HepG2 (cell line): ENCODE measurements at regions not wholly inside any gene's neighbourhood (a gene's known extent, or its start where the extent isn't known, plus 50 kb on each side); places are given as distances from the start of the nearest gene placed in this dataset.

Experiments used
- ATAC-seq: fragments of 200-7000 bp; cut with Tn5 transposase; 3 replicates; pipeline ENCODE4 v1.9.1; 2020; ENCODE audit warnings: mild to moderate bottlenecking, moderate library complexity
- BruUV-seq: library from RNA; stranded (reverse); fragments of 400-500 nt; replicated peaks from 2 replicates; lab custom pipeline; 2021; lab: Mats Ljungman, UMichigan
- CTCF ChIA-PET: fragments of 300-600 bp; formaldehyde crosslinking; extraction: SDS; loops from one replicate; lab custom pipeline; 2021; ENCODE audit warnings: low total read pairs, inconsistent platforms, low intra/inter-chr PET ratio; lab: Yijun Ruan, JAX
- POLR2A ChIA-PET: fragments of 350-600 bp; sonication (Branson Sonifier 250); formaldehyde crosslinking; loops from one replicate; lab custom pipeline; 2020; ENCODE audit warnings: antibody characterized with exemption, inconsistent platforms; lab: Yijun Ruan, JAX
- DNase-seq: peaks from one replicate; pipeline ENCODE4 v3.0.0-alpha.2; 2015; ENCODE audit warnings: low spot score
- FAIRE-seq: peaks from 3 replicates; lab custom pipeline; 2011; peaks lifted over from hg19 to GRCh38; lab: Jason Lieb, UNC
- H2AFZ ChIP-seq: one replicate; pipeline ENCODE4 v1.6.1; 2011; ENCODE audit warnings: low read length, inconsistent platforms
- H3K27ac ChIP-seq: fragments of 300-600 bp; 3 replicates; pipeline ENCODE4 v1.8.0; 2011; ENCODE audit warnings: mixed run types, mild to moderate bottlenecking, mixed read lengths, low read length, inconsistent platforms; ENCODE audit not compliant: insufficient read depth; ENCODE audit errors: extremely low read length
- H3K27me3 ChIP-seq, 2 experiments: fragments of 200-600 bp in 1 of 2; 2 replicates in 1 of 2; 3 replicates in 1 of 2; pipeline versions ENCODE4 v1.6.0 to v1.8.0; 2011; ENCODE audit warnings: low read length in 2 of 2, mild to moderate bottlenecking in 2 of 2, moderate library complexity in 2 of 2, inconsistent platforms in 1 of 2; ENCODE audit not compliant: insufficient read depth in 2 of 2, control insufficient read depth in 1 of 2
- H3K36me3 ChIP-seq, 2 experiments: fragments of 200-600 bp in 1 of 2; replicated peaks in 1 of 2; 2 replicates in 1 of 2; 3 replicates in 1 of 2; pipeline versions ENCODE4 v1.5.1 to v1.8.0; 2011; ENCODE audit warnings: low read length in 2 of 2, inconsistent platforms in 1 of 2; ENCODE audit not compliant: insufficient read depth in 2 of 2, control insufficient read depth in 1 of 2
- H3K4me1 ChIP-seq: 2 replicates; pipeline ENCODE4 v1.5.1; 2012; ENCODE audit warnings: low read length, inconsistent platforms; ENCODE audit not compliant: insufficient read depth
- H3K4me2 ChIP-seq: 2 replicates; pipeline ENCODE4 v1.6.0; 2011; ENCODE audit warnings: low read depth, low read length, inconsistent platforms
- H3K4me3 ChIP-seq, 3 experiments: fragments of 200-600 bp in 1 of 3; sonication (generic), shearing (Covaris generic) in 1 of 3; replicated peaks in 1 of 3; 2 replicates each; pipeline ENCODE4 v1.5.1; 2011 to 2016; ENCODE audit warnings: low read length in 3 of 3, inconsistent platforms in 2 of 3, low read depth in 2 of 3, mild to moderate bottlenecking in 2 of 3, control low read depth in 1 of 3, mixed read lengths in 1 of 3; ENCODE audit not compliant: insufficient read depth in 1 of 3
- H3K79me2 ChIP-seq: one replicate; pipeline ENCODE4 v1.6.1; 2011; ENCODE audit warnings: low read length, inconsistent platforms; ENCODE audit not compliant: insufficient read depth
- H3K9ac ChIP-seq: 2 replicates; pipeline ENCODE4 v1.6.0; 2011; ENCODE audit warnings: mild to moderate bottlenecking, low read depth, low read length, inconsistent platforms; ENCODE audit not compliant: insufficient read depth
- H3K9me3 ChIP-seq: 2 replicates; pipeline ENCODE4 v1.5.1; 2012; ENCODE audit warnings: mild to moderate bottlenecking, low read length
- H4K20me1 ChIP-seq: 2 replicates; pipeline ENCODE4 v1.6.0; 2011; ENCODE audit warnings: inconsistent platforms, mild to moderate bottlenecking, low read length, moderate library complexity; ENCODE audit not compliant: insufficient read depth
- CHD4 ChIP-seq: fragments of 200-600 bp; sonication (generic); IDR thresholded peaks from 2 replicates; pipeline ENCODE4 v1.7.0; 2017; ENCODE audit warnings: mild to moderate bottlenecking, low read length, borderline replicate concordance
- ETS1 ChIP-seq: sonication (generic); formaldehyde crosslinking; IDR thresholded peaks from 2 replicates; pipeline ENCODE4 v1.4.0; 2020; ENCODE audit warnings: missing genetic modification reagents
- GRHL1 ChIP-seq: sonication (generic); formaldehyde crosslinking; conservative IDR thresholded peaks from 2 replicates; pipeline ENCODE4 v1.8.0; 2022; ENCODE audit warnings: missing genetic modification reagents
- MAFK ChIP-seq, 2 experiments: IDR thresholded peaks in 1 of 2; conservative IDR thresholded peaks in 1 of 2; 2 replicates each; pipeline ENCODE4 v1.6.1; 2011; ENCODE audit warnings: improper control_type of control experiment in 2 of 2, low read length in 2 of 2
- PRMT3 ChIP-seq: sonication (generic); formaldehyde crosslinking; IDR thresholded peaks from 2 replicates; pipeline ENCODE4 v1.8.1; 2022; ENCODE audit warnings: low read depth, mild to moderate bottlenecking, moderate library complexity, missing genetic modification reagents, borderline replicate concordance
- RBM22 ChIP-seq: fragments of 200-400 bp; formaldehyde crosslinking; optimal IDR thresholded peaks from 2 replicates; pipeline ENCODE3; 2017; ENCODE audit warnings: mild to moderate bottlenecking, low read length, moderate library complexity
- RFX3 ChIP-seq: IDR thresholded peaks from 2 replicates; pipeline ENCODE4 v1.6.1; 2016; ENCODE audit warnings: missing biosample characterization, missing genetic modification reagents
- RFXAP ChIP-seq: sonication (generic); formaldehyde crosslinking; IDR thresholded peaks from 2 replicates; pipeline ENCODE4 v1.4.0; 2020; ENCODE audit warnings: missing genetic modification reagents, borderline replicate concordance
- ZNF143 ChIP-seq: sonication (generic); formaldehyde crosslinking; IDR thresholded peaks from 2 replicates; pipeline ENCODE4 v1.4.0; 2020; ENCODE audit warnings: missing genetic modification reagents
- ZNF576 ChIP-seq: sonication (generic); formaldehyde crosslinking; IDR thresholded peaks from 2 replicates; pipeline ENCODE4 v1.4.0; 2020; ENCODE audit warnings: mild to moderate bottlenecking, missing genetic modification reagents
- ZNF710 ChIP-seq: sonication (generic); formaldehyde crosslinking; IDR thresholded peaks from 2 replicates; pipeline ENCODE4 v1.5.0; 2020; ENCODE audit warnings: mild to moderate bottlenecking, missing genetic modification reagents, borderline replicate concordance
- ZNF800 ChIP-seq: sonication (generic); formaldehyde crosslinking; IDR thresholded peaks from 2 replicates; pipeline ENCODE4 v1.4.0; 2020; ENCODE audit warnings: missing genetic modification reagents
- WGBS: methylation state at CpG from one replicate; pipeline ENCODE4 v1.1.6; 2017; ENCODE audit warnings: low lambda C conversion rate; 5-methylcytosine and 5-hydroxymethylcytosine counted together
- in situ Hi-C: cut with HindIII; loops from 2 replicates; pipeline ENCODE4 v1.10.0; 2017; ENCODE audit warnings: low pct_unique_long_range_greater_than_20kb; ENCODE audit not compliant: extremely low pct_ligation_motif_present
- intact Hi-C: fragments of 100-400 bp; cut with micrococcal nuclease; formaldehyde crosslinking; loops from one replicate; pipeline ENCODE4 v1.10.0; 2022; ENCODE audit not compliant: unreplicated experiment

- no peak for TF ChIP-seq ZNF576 (CRISPR knock-in tag)
- no peak for TF ChIP-seq GRHL1 (CRISPR knock-in tag)
These were observed 482.7 kb downstream of the SIPA1L2 start (continued) for GRCh38 chr1:232147215-232147614.

- no peaks in the 10 kb centered on the region for H3K36me3 ChIP-seq
- no peak overlapping the region for H2AFZ ChIP-seq
- no peak overlapping the region for H3K27ac ChIP-seq
- H3K9ac ChIP-seq, result no peak overlapping the region
- ChIA-PET POLR2A (no interaction called here), CTCF (no interaction called here)
- 4% methylated on average over 3 of the region's 3 CpGs for WGBS
- in situ Hi-C loops, result no loop called here
- H4K20me1 ChIP-seq, result no peaks in the 10 kb centered on the region
- no peak for DNase-seq
- H3K4me3 ChIP-seq, result no peak overlapping the region
- H3K4me2 ChIP-seq, result no peak overlapping the region
- H3K27me3 ChIP-seq, result 0 out of 5 replicates have a peak, but pooled peaks cover 0 to 1% of the 10 kb centered on the region in 2 experiments
- intact Hi-C loops, result no loop called here
- no peaks in the 10 kb centered on the region for H3K9me3 ChIP-seq
- no peak for FAIRE-seq
- ATAC-seq, result no peak
- no TSS peak for BruUV-seq
- no peaks in the 10 kb centered on the region for H3K4me1 ChIP-seq
- no peaks in the 10 kb centered on the region for H3K79me2 ChIP-seq
- no peak for TF ChIP-seq ETS1 (CRISPR knock-in tag)
- no peak for TF ChIP-seq RBM22
- no peak for TF ChIP-seq CHD4
- TF ChIP-seq MAFK (conservative IDR thresholded peaks at IDR 0.05 in 1 of 2, IDR thresholded peaks at IDR 0.05 in 1 of 2; ENCODE audit: low read length in 2 of 2), result no peak
- TF ChIP-seq PRMT3 (CRISPR knock-in tag), result no peak
- TF ChIP-seq RFX3 (CRISPR knock-in tag), result no peak
- TF ChIP-seq ZNF143, result no peak
- TF ChIP-seq RFXAP (CRISPR knock-in tag), result no peak
- TF ChIP-seq ZNF710 (CRISPR knock-in tag), result no peak
- TF ChIP-seq ZNF800 (CRISPR knock-in tag), result no peak
These were observed 483.4 kb downstream of the SIPA1L2 start for GRCh38 chr1:232146514-232146913.
